CD14-positive monocyte (primary cell): ENCODE measurements at regions not wholly inside any gene's neighbourhood (a gene's known extent, or its start where the extent isn't known, plus 50 kb on each side); places are given as distances from the start of the nearest gene placed in this dataset.

Source experiments
- DNase-seq, 3 donors: peaks; one replicate each; pipeline ENCODE4 v3.0.0-alpha.2; 2011 to 2022
- H2AFZ ChIP-seq: 2 replicates; pipeline ENCODE4 v1.6.0; 2012; ENCODE audit warnings: mild to moderate bottlenecking, low read depth, low read length, inconsistent platforms; ENCODE audit not compliant: insufficient read depth, poor library complexity, severe bottlenecking
- H3K27ac ChIP-seq, 2 donors: 1 replicate in 1 of 2; 2 replicates in 1 of 2; pipeline ENCODE4 v1.5.1; 2012 to 2013; ENCODE audit warnings: low read length in 2 of 2, control low read depth in 1 of 2, inconsistent platforms in 1 of 2, low read depth in 1 of 2, mild to moderate bottlenecking in 1 of 2
- H3K27me3 ChIP-seq, 2 donors: one replicate each; pipeline versions ENCODE4 v1.6.0 to v1.6.1; 2011 to 2013; ENCODE audit warnings: low read length in 2 of 2; ENCODE audit not compliant: control insufficient read depth in 2 of 2, insufficient read depth in 2 of 2
- H3K36me3 ChIP-seq, 2 donors: replicated peaks in 1 of 2; 1 replicate in 1 of 2; 2 replicates in 1 of 2; pipeline versions ENCODE4 v1.5.1 to v1.6.1; 2012 to 2013; ENCODE audit warnings: low read length in 2 of 2, control low read depth in 1 of 2, inconsistent platforms in 1 of 2, mild to moderate bottlenecking in 1 of 2; ENCODE audit not compliant: insufficient read depth in 2 of 2, control insufficient read depth in 1 of 2
- H3K4me1 ChIP-seq, 2 donors: 1 replicate in 1 of 2; 2 replicates in 1 of 2; pipeline versions ENCODE4 v1.5.1 to v1.6.1; 2012 to 2013; ENCODE audit warnings: low read length in 2 of 2, control low read depth in 1 of 2, inconsistent platforms in 1 of 2, mild to moderate bottlenecking in 1 of 2, moderate library complexity in 1 of 2; ENCODE audit not compliant: insufficient read depth in 2 of 2, control insufficient read depth in 1 of 2
- H3K4me2 ChIP-seq: replicated peaks from 2 replicates; pipeline ENCODE3; 2012; ENCODE audit warnings: low read length, moderate library complexity, mild to moderate bottlenecking; ENCODE audit not compliant: poor library complexity, severe bottlenecking; ENCODE audit errors: extremely low read depth
- H3K4me3 ChIP-seq, 3 experiments: fragments of 200-600 bp in 1 of 3; sonication (generic) in 1 of 3; replicated peaks in 1 of 3; 1 replicate in 2 of 3; 2 replicates in 1 of 3; pipeline ENCODE4 v1.5.1; 2011 to 2013; ENCODE audit warnings: low read length in 3 of 3, mild to moderate bottlenecking in 3 of 3, control low read depth in 2 of 3, low read depth in 2 of 3, inconsistent platforms in 1 of 3, moderate library complexity in 1 of 3
- H3K79me2 ChIP-seq: 2 replicates; pipeline ENCODE4 v1.6.0; 2012; ENCODE audit warnings: mild to moderate bottlenecking, control low read depth, inconsistent platforms, low read length, moderate library complexity; ENCODE audit not compliant: insufficient read depth
- H3K9ac ChIP-seq: 2 replicates; pipeline ENCODE4 v1.6.0; 2017; ENCODE audit warnings: low read length, mild to moderate bottlenecking; ENCODE audit not compliant: insufficient read depth, poor library complexity, severe bottlenecking
- H3K9me3 ChIP-seq, 2 donors: replicated peaks in 1 of 2; 1 replicate in 1 of 2; 2 replicates in 1 of 2; pipeline versions ENCODE4 v1.5.1 to v1.6.1; 2012 to 2013; ENCODE audit warnings: low read length in 2 of 2, control low read depth in 1 of 2; ENCODE audit not compliant: control insufficient read depth in 1 of 2, insufficient read depth in 1 of 2
- H4K20me1 ChIP-seq: 2 replicates; pipeline ENCODE4 v1.6.0; 2012; ENCODE audit warnings: mild to moderate bottlenecking, low read length, control low read depth, moderate library complexity; ENCODE audit not compliant: insufficient read depth
- H3K27ac Mint-ChIP-seq, 7 donors: one replicate each; pipeline ENCODE4 v1.8.0; 2020; ENCODE audit warnings: mild to moderate bottlenecking in 7 of 7, mixed read lengths in 7 of 7, moderate library complexity in 6 of 7, inconsistent platforms in 2 of 7
- H3K27me3 Mint-ChIP-seq, 3 donors: one replicate each; pipeline ENCODE4 v1.8.0; 2021 to 2022; ENCODE audit warnings: low read depth in 3 of 3, mild to moderate bottlenecking in 3 of 3, mixed read lengths in 3 of 3, moderate library complexity in 3 of 3, inconsistent platforms in 1 of 3
- H3K36me3 Mint-ChIP-seq, 2 donors: one replicate each; pipeline ENCODE4 v1.8.0; 2020; ENCODE audit warnings: mixed read lengths in 2 of 2, inconsistent platforms in 1 of 2, mild to moderate bottlenecking in 1 of 2
- H3K4me1 Mint-ChIP-seq: one replicate; pipeline ENCODE4 v1.8.0; 2020; ENCODE audit warnings: mild to moderate bottlenecking, mixed read lengths
- H3K4me3 Mint-ChIP-seq, 2 donors: one replicate each; pipeline ENCODE4 v1.8.0; 2020; ENCODE audit warnings: mild to moderate bottlenecking in 2 of 2, mixed read lengths in 2 of 2, moderate library complexity in 1 of 2
- H3K9me3 Mint-ChIP-seq, 7 donors: one replicate each; pipeline ENCODE4 v1.8.0; 2020 to 2022; ENCODE audit warnings: mixed read lengths in 7 of 7, mild to moderate bottlenecking in 6 of 7, moderate library complexity in 6 of 7, inconsistent platforms in 2 of 7
- CTCF ChIP-seq: fragments of 200-600 bp; IDR thresholded peaks from one replicate; pipeline ENCODE4 v1.8.0; 2022; ENCODE audit warnings: antibody characterized with exemption, mild to moderate bottlenecking
- WGBS: methylation state at CpG from one replicate; pipeline ENCODE4 v1.1.5; 2013; ENCODE audit warnings: missing lambda C conversion rate; ENCODE audit not compliant: insufficient coverage; 5-methylcytosine and 5-hydroxymethylcytosine counted together
- intact Hi-C, 2 donors: fragments of 100-400 bp; cut with micrococcal nuclease; formaldehyde crosslinking; loops; one replicate each; pipeline versions ENCODE4 v1.15.0 to v1.15.1; 2023

- Mint-ChIP-seq H3K27me3 (peaks cover 0 to 2% (median 0%) of the 10 kb centered on the region in 3 donors), H3K36me3 (no peaks in the 10 kb centered on the region), H3K4me3 (no peak overlapping the region), H3K4me1 (no peaks in the 10 kb centered on the region), H3K27ac (no peak overlapping the region), H3K9me3 (peaks cover 0 to 6% (median 3%) of the 10 kb centered on the region in 7 donors)
- peaks cover 0 to 8% of the 10 kb centered on the region in 2 donors for H3K9me3 ChIP-seq
- H3K4me2 ChIP-seq, result no peak overlapping the region
- H3K36me3 ChIP-seq, result no peaks in the 10 kb centered on the region
- no peak overlapping the region for H2AFZ ChIP-seq
- intact Hi-C loops, result no loop called here
- H4K20me1 ChIP-seq, result no peaks in the 10 kb centered on the region
- H3K9ac ChIP-seq, result no peak overlapping the region
- DNase-seq, result no peak
- WGBS, result 100% methylated on average over 2 of the region's 2 CpGs
- H3K4me3 ChIP-seq, result no peak overlapping the region
- TF ChIP-seq CTCF, result no peak
- no peak overlapping the region for H3K27ac ChIP-seq
- no peaks in the 10 kb centered on the region for H3K79me2 ChIP-seq
- no peaks in the 10 kb centered on the region for H3K4me1 ChIP-seq
- no peaks in the 10 kb centered on the region for H3K27me3 ChIP-seq
Measured at GRCh38 chrX:113580486-113580885, 739.9 kb upstream of the AMOT start.

DNA sequence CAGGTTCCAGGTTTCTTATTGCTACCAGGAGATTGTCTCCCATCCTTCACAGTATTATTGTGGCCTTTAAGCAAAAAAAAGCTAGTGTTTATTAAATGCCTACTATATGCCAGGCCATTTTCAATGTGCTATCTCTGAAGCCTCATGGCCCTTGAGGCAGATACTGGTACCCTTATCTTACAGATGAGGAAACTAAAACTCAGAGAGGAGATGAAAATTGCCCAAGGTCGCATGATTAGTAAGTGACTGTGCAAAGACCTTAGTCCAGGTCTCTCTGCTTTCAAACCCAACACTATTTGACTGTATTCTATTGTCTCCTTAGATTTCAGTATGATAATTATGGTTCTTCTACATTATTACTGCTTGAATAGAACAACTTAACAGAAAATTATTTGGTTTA is 717.9 kb upstream of the AMOT start:
- no peaks in the 10 kb centered on the region for H3K9me3 ChIP-seq
- H3K9ac ChIP-seq, result no peak overlapping the region
- H3K4me3 ChIP-seq, result no peak overlapping the region
- no peak overlapping the region for H3K4me3 Mint-ChIP-seq
- intact Hi-C loops, result no loop called here
- no peak for DNase-seq
- no peaks in the 10 kb centered on the region for H3K4me1 ChIP-seq
- peaks cover 0 to 8% (median 0%) of the 10 kb centered on the region in 7 donors for H3K9me3 Mint-ChIP-seq
- H3K27me3 ChIP-seq, result no peaks in the 10 kb centered on the region
- no peaks in the 10 kb centered on the region for H4K20me1 ChIP-seq
- H3K79me2 ChIP-seq, result no peaks in the 10 kb centered on the region
- WGBS, result no CpG with 5 or more reads among the region's 1 CpG
- H3K36me3 ChIP-seq, result no peaks in the 10 kb centered on the region
- H3K27ac ChIP-seq, result no peak overlapping the region
- no peak overlapping the region for H3K4me2 ChIP-seq
- no peaks in the 10 kb centered on the region for H3K4me1 Mint-ChIP-seq
- TF ChIP-seq CTCF, result no peak
- H3K27ac Mint-ChIP-seq, result no peak overlapping the region
- H3K36me3 Mint-ChIP-seq, result no peaks in the 10 kb centered on the region
- H3K27me3 Mint-ChIP-seq, result peaks cover 0 to 1% (median 0%) of the 10 kb centered on the region in 3 donors
- no peak overlapping the region for H2AFZ ChIP-seq
